ENCODE measurements at regions not wholly inside any gene's neighbourhood (a gene's known extent, or its start where the extent isn't known, plus 50 kb on each side); places are given as distances from the start of the nearest gene placed in this dataset.
"Not testable (repeated sequence)": the region's sequence is repeated elsewhere in the genome, so short reads cannot be mapped to it uniquely, and the experiment has no call there.

DNA sequence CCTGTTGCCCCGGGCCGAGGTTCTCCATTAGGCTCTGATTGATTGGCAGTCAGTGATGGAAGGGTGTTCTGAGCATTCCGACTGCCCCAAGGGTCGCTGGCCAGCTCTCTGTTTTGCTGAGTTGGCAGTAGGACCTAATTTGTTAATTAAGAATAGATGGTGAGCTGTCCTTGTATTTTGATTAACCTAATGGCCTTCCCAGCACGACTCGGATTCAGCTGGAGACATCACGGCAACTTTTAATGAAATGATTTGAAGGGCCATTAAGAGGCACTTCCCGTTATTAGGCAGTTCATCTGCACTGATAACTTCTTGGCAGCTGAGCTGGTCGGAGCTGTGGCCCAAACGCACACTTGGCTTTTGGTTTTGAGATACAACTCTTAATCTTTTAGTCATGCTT lies 74.2 kb downstream of the HAPSTR1 start:
- Histone ChIP-seq H3K4me2 (ENCODE audit: low read length) (no peak overlapping the region), H3K4me1 (ENCODE audit: insufficient read depth, low read length) (no peaks in the 10 kb centered on the region), H3K4me3 (ENCODE audit: insufficient read depth, low read depth, low read length) (no peak overlapping the region), H3K36me3 (ENCODE audit: insufficient read depth, low read length) (no peaks in the 10 kb centered on the region), H3K9ac (ENCODE audit: low read length) (no peak overlapping the region), H4K20me1 (ENCODE audit: insufficient read depth, low read length) (no peaks in the 10 kb centered on the region), H3K79me2 (ENCODE audit: insufficient read depth, low read length) (no peaks in the 10 kb centered on the region), H3K27ac (ENCODE audit: low read depth, low read length) (no peak overlapping the region), H3K9me3 (ENCODE audit: insufficient read depth, low read depth, low read length) (no peaks in the 10 kb centered on the region), H3K27me3 (ENCODE audit: insufficient read depth, low read length) (no peaks in the 10 kb centered on the region), H2AFZ (ENCODE audit: low read depth, low read length) (no peak overlapping the region)
- no peak for TF ChIP-seq EZH2 (IDR thresholded peaks at IDR 0.05; ENCODE audit: insufficient read depth, low read length)
- TF ChIP-seq, protein P1, sequence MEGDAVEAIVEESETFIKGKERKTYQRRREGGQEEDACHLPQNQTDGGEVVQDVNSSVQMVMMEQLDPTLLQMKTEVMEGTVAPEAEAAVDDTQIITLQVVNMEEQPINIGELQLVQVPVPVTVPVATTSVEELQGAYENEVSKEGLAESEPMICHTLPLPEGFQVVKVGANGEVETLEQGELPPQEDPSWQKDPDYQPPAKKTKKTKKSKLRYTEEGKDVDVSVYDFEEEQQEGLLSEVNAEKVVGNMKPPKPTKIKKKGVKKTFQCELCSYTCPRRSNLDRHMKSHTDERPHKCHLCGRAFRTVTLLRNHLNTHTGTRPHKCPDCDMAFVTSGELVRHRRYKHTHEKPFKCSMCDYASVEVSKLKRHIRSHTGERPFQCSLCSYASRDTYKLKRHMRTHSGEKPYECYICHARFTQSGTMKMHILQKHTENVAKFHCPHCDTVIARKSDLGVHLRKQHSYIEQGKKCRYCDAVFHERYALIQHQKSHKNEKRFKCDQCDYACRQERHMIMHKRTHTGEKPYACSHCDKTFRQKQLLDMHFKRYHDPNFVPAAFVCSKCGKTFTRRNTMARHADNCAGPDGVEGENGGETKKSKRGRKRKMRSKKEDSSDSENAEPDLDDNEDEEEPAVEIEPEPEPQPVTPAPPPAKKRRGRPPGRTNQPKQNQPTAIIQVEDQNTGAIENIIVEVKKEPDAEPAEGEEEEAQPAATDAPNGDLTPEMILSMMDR (IDR thresholded peaks at IDR 0.05; ENCODE audit: insufficient read depth, low read depth, low read length) = no peak
- Mint-ChIP-seq H3K27me3 (ENCODE audit: low read depth, unreplicated experiment) (peaks cover 7% of the 10 kb centered on the region), H3K36me3 (ENCODE audit: low read depth, unreplicated experiment) (no peaks in the 10 kb centered on the region), H3K4me3 (ENCODE audit: unreplicated experiment) (no peak overlapping the region), H3K4me1 (ENCODE audit: low read depth, unreplicated experiment) (no peaks in the 10 kb centered on the region), H3K27ac (ENCODE audit: unreplicated experiment) (no peak overlapping the region), H3K9me3 (ENCODE audit: unreplicated experiment) (no peaks in the 10 kb centered on the region)
- no peak for FAIRE-seq
- DNase-seq (ENCODE audit: low read depth) = no peak

DNA sequence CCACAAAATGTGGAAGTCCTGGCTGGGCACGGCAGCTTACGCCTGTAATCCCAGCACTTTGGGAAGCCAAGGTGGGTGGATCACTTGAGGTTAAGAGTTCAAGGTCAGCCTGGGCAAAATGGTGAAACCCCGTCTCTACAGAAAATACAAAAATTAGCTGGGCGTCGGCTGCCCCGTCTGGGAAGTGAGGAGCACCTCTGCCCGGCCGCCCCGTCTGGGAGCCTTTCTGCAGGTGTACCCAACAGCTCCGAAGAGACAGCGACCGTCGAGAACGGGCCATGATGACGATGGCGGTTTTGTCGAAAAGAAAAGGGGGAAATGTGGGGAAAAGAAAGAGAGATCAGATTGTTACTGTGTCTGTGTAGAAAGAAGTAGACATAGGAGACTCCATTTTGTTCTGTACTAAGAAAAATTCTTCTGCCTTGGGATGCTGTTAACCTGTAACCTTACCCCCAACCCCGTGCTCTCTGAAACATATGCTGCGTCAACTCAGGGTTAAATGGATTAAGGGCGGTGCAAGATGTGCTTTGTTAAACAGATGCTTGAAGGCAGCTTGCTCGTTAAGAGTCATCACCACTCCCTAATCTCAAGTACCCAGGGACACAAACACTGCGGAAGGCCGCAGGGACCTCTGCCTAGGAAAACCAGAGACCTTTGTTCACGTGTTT lies 75.0 kb downstream of the HAPSTR1 start:
- H3K4me2 ChIP-seq (ENCODE audit: low read length); H3K27ac ChIP-seq (ENCODE audit: low read depth, low read length); H3K9ac ChIP-seq (ENCODE audit: low read length); H3K36me3 ChIP-seq (ENCODE audit: insufficient read depth, low read length); DNase-seq (ENCODE audit: low read depth); H3K4me3 ChIP-seq (ENCODE audit: insufficient read depth, low read depth, low read length); H2AFZ ChIP-seq (ENCODE audit: low read depth, low read length); H3K4me1 ChIP-seq (ENCODE audit: insufficient read depth, low read length); H3K9me3 Mint-ChIP-seq (ENCODE audit: unreplicated experiment); H3K36me3 Mint-ChIP-seq (ENCODE audit: low read depth, unreplicated experiment); H3K27ac Mint-ChIP-seq (ENCODE audit: unreplicated experiment); H4K20me1 ChIP-seq (ENCODE audit: insufficient read depth, low read length); H3K4me3 Mint-ChIP-seq (ENCODE audit: unreplicated experiment); H3K4me1 Mint-ChIP-seq (ENCODE audit: low read depth, unreplicated experiment); H3K9me3 ChIP-seq (ENCODE audit: insufficient read depth, low read depth, low read length); H3K27me3 ChIP-seq (ENCODE audit: insufficient read depth, low read length); FAIRE-seq; H3K27me3 Mint-ChIP-seq (ENCODE audit: low read depth, unreplicated experiment); H3K79me2 ChIP-seq (ENCODE audit: insufficient read depth, low read length): not testable (repeated sequence)

DNA sequence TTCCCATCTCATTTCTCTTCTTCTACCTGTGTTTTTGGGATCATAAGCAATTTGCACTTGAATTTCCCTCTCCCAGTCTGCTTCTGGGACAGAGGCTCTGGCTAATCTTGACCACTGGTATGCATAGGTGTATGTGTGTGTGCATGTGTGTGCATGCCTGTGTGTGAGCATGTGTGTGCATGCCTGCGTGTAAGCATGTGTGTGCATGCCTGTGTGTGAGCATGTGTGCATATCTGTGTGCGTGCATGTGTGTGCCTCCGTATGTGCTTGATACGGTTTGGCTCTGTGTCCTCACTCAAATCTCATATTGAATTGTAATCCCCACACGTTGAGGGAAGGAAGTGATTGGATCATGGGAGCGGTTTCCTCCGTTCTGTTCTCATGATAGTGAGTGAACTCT lies 77.7 kb downstream of the HAPSTR1 start:
- peaks cover 8% of the 10 kb centered on the region for H3K27me3 Mint-ChIP-seq (ENCODE audit: low read depth, unreplicated experiment)
- H3K9me3 Mint-ChIP-seq (ENCODE audit: unreplicated experiment) = peaks cover 2% of the 10 kb centered on the region
- no peaks in the 10 kb centered on the region for H3K36me3 ChIP-seq (ENCODE audit: insufficient read depth, low read length)
- no peak overlapping the region for H3K9ac ChIP-seq (ENCODE audit: low read length)
- no peaks in the 10 kb centered on the region for H3K4me1 Mint-ChIP-seq (ENCODE audit: low read depth, unreplicated experiment)
- H3K4me3 Mint-ChIP-seq (ENCODE audit: unreplicated experiment) = no peak overlapping the region
- FAIRE-seq (no peak), DNase-seq (ENCODE audit: low read depth) (no peak)
- H3K4me3 ChIP-seq (ENCODE audit: insufficient read depth, low read depth, low read length) = no peak overlapping the region
- no peak overlapping the region for H3K4me2 ChIP-seq (ENCODE audit: low read length)
- no peak overlapping the region for H3K27ac Mint-ChIP-seq (ENCODE audit: unreplicated experiment)
- no peaks in the 10 kb centered on the region for H3K9me3 ChIP-seq (ENCODE audit: insufficient read depth, low read depth, low read length)
- H3K36me3 Mint-ChIP-seq (ENCODE audit: low read depth, unreplicated experiment) = no peaks in the 10 kb centered on the region
- no peaks in the 10 kb centered on the region for H3K4me1 ChIP-seq (ENCODE audit: insufficient read depth, low read length)
- H3K27me3 ChIP-seq (ENCODE audit: insufficient read depth, low read length) = no peaks in the 10 kb centered on the region
- H3K27ac ChIP-seq (ENCODE audit: low read depth, low read length) = no peak overlapping the region
- no peaks in the 10 kb centered on the region for H4K20me1 ChIP-seq (ENCODE audit: insufficient read depth, low read length)
- no peak for TF ChIP-seq EZH2 (IDR thresholded peaks at IDR 0.05; ENCODE audit: insufficient read depth, low read length)
- TF ChIP-seq, protein P1 (IDR thresholded peaks at IDR 0.05; ENCODE audit: insufficient read depth, low read depth, low read length) = no peak
- H3K79me2 ChIP-seq (ENCODE audit: insufficient read depth, low read length) = no peaks in the 10 kb centered on the region
- H2AFZ ChIP-seq (ENCODE audit: low read depth, low read length) = peak overlapping the region; percentile 41
